ENCODE measurements at regions not wholly inside any gene's neighbourhood (a gene's known extent, or its start where the extent isn't known, plus 50 kb on each side); places are given as distances from the start of the nearest gene placed in this dataset.
A peak's percentile ranks its signal among the peaks of the same experiment; 100 is the strongest.
"Not testable (repeated sequence)": the region's sequence is repeated elsewhere in the genome, so short reads cannot be mapped to it uniquely, and the experiment has no call there.

GRCh38 chr10:133785846-133786602 is 159.4 kb upstream of the FRG2B start:
- not testable (repeated sequence) for H3K4me3 ChIP-seq (ENCODE audit: low read depth, low read length); H3K27me3 ChIP-seq (ENCODE audit: control insufficient read depth, insufficient read depth, low read length); H3K36me3 ChIP-seq (ENCODE audit: control insufficient read depth, insufficient read depth, low read length); FAIRE-seq; DNase-seq (ENCODE audit: low read depth)

- not testable (repeated sequence) for DNase-seq (ENCODE audit: low read depth); FAIRE-seq
These were observed 158.6 kb upstream of the FRG2B start for GRCh38 chr10:133785178-133785577.

GRCh38 chr10:133765308-133765707 is 138.7 kb upstream of the FRG2B start:
- H3K36me3 ChIP-seq (ENCODE audit: control insufficient read depth, insufficient read depth, low read length); H3K27me3 ChIP-seq (ENCODE audit: control insufficient read depth, insufficient read depth, low read length); H3K4me3 ChIP-seq (ENCODE audit: low read depth, low read length); FAIRE-seq; DNase-seq (ENCODE audit: low read depth): not testable (repeated sequence)

More at GRCh38 chr10:133785178-133785577, 158.6 kb upstream of the FRG2B start:
- H3K36me3 ChIP-seq (ENCODE audit: control insufficient read depth, insufficient read depth, low read length); H3K4me3 ChIP-seq (ENCODE audit: low read depth, low read length); H3K27me3 ChIP-seq (ENCODE audit: control insufficient read depth, insufficient read depth, low read length): not testable (repeated sequence)

GRCh38 chr10:133764823-133765209 is 138.2 kb upstream of the FRG2B start:
- H3K4me3 ChIP-seq (ENCODE audit: low read depth, low read length); H3K27me3 ChIP-seq (ENCODE audit: control insufficient read depth, insufficient read depth, low read length); DNase-seq (ENCODE audit: low read depth); FAIRE-seq; H3K36me3 ChIP-seq (ENCODE audit: control insufficient read depth, insufficient read depth, low read length): not testable (repeated sequence)

- not testable (repeated sequence) for FAIRE-seq; H3K36me3 ChIP-seq (ENCODE audit: control insufficient read depth, insufficient read depth, low read length); H3K4me3 ChIP-seq (ENCODE audit: low read depth, low read length); H3K27me3 ChIP-seq (ENCODE audit: control insufficient read depth, insufficient read depth, low read length)
- peak; percentile 1 for DNase-seq (ENCODE audit: low read depth)
These were observed 137.6 kb upstream of the FRG2B start for GRCh38 chr10:133763875-133764822.

- not testable (repeated sequence) for FAIRE-seq; DNase-seq (ENCODE audit: low read depth); H3K27me3 ChIP-seq (ENCODE audit: control insufficient read depth, insufficient read depth, low read length); H3K4me3 ChIP-seq (ENCODE audit: low read depth, low read length); H3K36me3 ChIP-seq (ENCODE audit: control insufficient read depth, insufficient read depth, low read length)
These were observed 136.6 kb upstream of the FRG2B start for GRCh38 chr10:133763190-133763589.

- not testable (repeated sequence) for H3K4me3 ChIP-seq (ENCODE audit: low read depth, low read length); FAIRE-seq; H3K27me3 ChIP-seq (ENCODE audit: control insufficient read depth, insufficient read depth, low read length); H3K36me3 ChIP-seq (ENCODE audit: control insufficient read depth, insufficient read depth, low read length); DNase-seq (ENCODE audit: low read depth)
These were observed 127.0 kb upstream of the FRG2B start for GRCh38 chr10:133753545-133753944.

Data from bronchial epithelial cell (primary cell).